Neural progenitor cell (in vitro differentiated cells): ENCODE measurements at regions not wholly inside any gene's neighbourhood (a gene's known extent, or its start where the extent isn't known, plus 50 kb on each side); places are given as distances from the start of the nearest gene placed in this dataset.

Experiments used
- DNase-seq: peaks from one replicate; pipeline ENCODE4 v3.0.0-alpha.2; 2016; ENCODE audit warnings: low spot score
- H2AFZ ChIP-seq: fragments of 200-600 bp; sonication (generic); replicated peaks from 2 replicates; pipeline ENCODE4 v1.6.1; 2016; ENCODE audit warnings: antibody characterized with exemption
- H3F3A ChIP-seq: fragments of 200-600 bp; sonication (generic); 2 replicates; pipeline ENCODE4 v1.6.1; 2016; ENCODE audit warnings: antibody characterized with exemption, low read depth
- H3K27ac ChIP-seq: fragments of 200-600 bp; sonication (generic); 2 replicates; pipeline ENCODE4 v1.5.1; 2016; ENCODE audit warnings: mild to moderate bottlenecking
- H3K27me3 ChIP-seq: fragments of 200-600 bp; sonication (generic); 2 replicates; pipeline ENCODE4 v1.6.1; 2016; ENCODE audit warnings: mild to moderate bottlenecking, moderate library complexity
- H3K36me3 ChIP-seq: fragments of 200-600 bp; sonication (generic); 2 replicates; pipeline ENCODE4 v1.5.1; 2016
- H3K4me1 ChIP-seq: fragments of 200-600 bp; sonication (generic); 2 replicates; pipeline ENCODE4 v1.6.1; 2016; ENCODE audit warnings: mixed run types
- H3K4me2 ChIP-seq: fragments of 200-600 bp; sonication (generic); 2 replicates; pipeline ENCODE4 v1.6.1; 2016
- H3K4me3 ChIP-seq: fragments of 200-600 bp; sonication (generic); 2 replicates; pipeline ENCODE4 v1.5.1; 2016
- H3K79me2 ChIP-seq: fragments of 200-600 bp; sonication (generic); 2 replicates; pipeline ENCODE4 v1.6.1; 2016; ENCODE audit warnings: low read depth
- H3K9ac ChIP-seq: fragments of 200-600 bp; sonication (generic); 2 replicates; pipeline ENCODE4 v1.6.1; 2016
- H3K9me3 ChIP-seq: fragments of 200-600 bp; sonication (generic); 2 replicates; pipeline ENCODE4 v1.5.1; 2016; ENCODE audit warnings: low read depth
- H4K20me1 ChIP-seq: fragments of 200-600 bp; sonication (generic); 2 replicates; pipeline ENCODE4 v1.6.1; 2016; ENCODE audit warnings: low read depth
- H3K27ac Mint-ChIP-seq: 3 replicates; pipeline ENCODE4 v1.8.0; 2021; ENCODE audit warnings: mixed read lengths
- H3K27me3 Mint-ChIP-seq: 2 replicates; pipeline ENCODE4 v1.8.0; 2022; ENCODE audit warnings: low read depth, mild to moderate bottlenecking, inconsistent platforms, moderate library complexity, mixed read lengths; ENCODE audit not compliant: insufficient read depth
- H3K36me3 Mint-ChIP-seq: 3 replicates; pipeline ENCODE4 v1.8.0; 2021; ENCODE audit warnings: mixed read lengths
- H3K4me1 Mint-ChIP-seq: 3 replicates; pipeline ENCODE4 v1.8.0; 2021; ENCODE audit warnings: mixed read lengths
- H3K4me3 Mint-ChIP-seq: 3 replicates; pipeline ENCODE4 v1.8.0; 2021; ENCODE audit warnings: mild to moderate bottlenecking, moderate library complexity, mixed read lengths
- H3K9me3 Mint-ChIP-seq: 3 replicates; pipeline ENCODE4 v1.8.0; 2020; ENCODE audit warnings: mixed read lengths
- EZH2 ChIP-seq: fragments of 200-600 bp; sonication (generic); IDR thresholded peaks from 2 replicates; pipeline ENCODE4 v1.6.1; 2017; ENCODE audit warnings: antibody characterized with exemption, mild to moderate bottlenecking, moderate library complexity
- EZH2phosphoT487 ChIP-seq: fragments of 200-600 bp; sonication (generic); IDR thresholded peaks from 2 replicates; pipeline ENCODE4 v1.6.1; 2017; ENCODE audit warnings: antibody characterized with exemption
- TF ChIP-seq, protein P1 (sequence below): fragments of 200-600 bp; sonication (generic); IDR thresholded peaks from 2 replicates; pipeline ENCODE4 v1.5.1; 2017; ENCODE audit warnings: antibody characterized with exemption, mild to moderate bottlenecking

DNA sequence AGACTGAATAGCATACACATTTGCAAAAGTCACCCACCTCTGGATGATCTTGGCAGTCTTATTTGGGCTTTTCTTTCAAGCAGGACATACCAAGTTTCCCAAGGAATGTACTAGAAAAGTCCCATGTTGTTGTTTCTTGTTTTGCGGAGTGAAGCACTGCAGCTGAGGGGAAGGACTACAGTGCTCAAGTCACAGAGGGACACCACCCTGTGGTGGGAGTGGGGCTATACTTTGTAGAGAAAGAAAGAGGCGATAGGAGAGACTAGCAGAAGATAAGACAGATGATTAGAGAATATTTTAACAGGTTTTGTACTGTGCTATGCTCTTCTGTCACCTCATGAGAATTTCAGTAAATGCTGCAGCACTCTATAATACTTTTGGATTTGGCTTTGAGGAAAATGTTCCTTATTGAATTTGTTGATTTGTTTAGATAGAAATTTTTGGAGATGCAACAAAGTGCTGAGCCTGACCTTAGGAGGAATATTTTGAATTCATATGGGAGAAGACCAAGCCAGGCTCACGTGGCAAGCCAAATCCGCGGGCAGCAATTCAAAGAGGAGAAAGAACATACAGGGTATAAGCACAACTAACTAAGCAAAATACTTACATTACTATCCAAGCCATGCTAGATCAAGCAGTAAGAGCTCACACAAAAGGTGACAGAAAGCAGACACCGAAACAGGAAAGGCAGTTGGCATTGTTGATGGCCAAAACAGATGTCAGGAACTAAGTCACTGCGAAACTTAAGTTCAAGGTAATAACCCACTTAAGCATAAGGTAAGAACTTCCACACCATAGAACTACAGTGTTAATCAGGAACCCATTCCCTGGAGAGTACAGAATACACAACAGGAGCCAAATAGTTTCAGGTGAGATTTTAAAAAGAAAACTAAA, 280.3 kb upstream of the INTU start:
- no peaks in the 10 kb centered on the region for H4K20me1 ChIP-seq
- H3K4me2 ChIP-seq = no peak overlapping the region
- H3K79me2 ChIP-seq = no peaks in the 10 kb centered on the region
- Mint-ChIP-seq H3K9me3 (no peaks in the 10 kb centered on the region), H3K4me1 (no peaks in the 10 kb centered on the region), H3K27ac (no peak overlapping the region), H3K4me3 (no peak overlapping the region), H3K36me3 (no peaks in the 10 kb centered on the region), H3K27me3 (no peaks in the 10 kb centered on the region)
- H3K27ac ChIP-seq = no peak overlapping the region
- no peaks in the 10 kb centered on the region for H3F3A ChIP-seq
- no peaks in the 10 kb centered on the region for H3K9me3 ChIP-seq
- peak overlapping the region; percentile 52 for H2AFZ ChIP-seq
- H3K36me3 ChIP-seq = no peaks in the 10 kb centered on the region
- TF ChIP-seq, protein P1, sequence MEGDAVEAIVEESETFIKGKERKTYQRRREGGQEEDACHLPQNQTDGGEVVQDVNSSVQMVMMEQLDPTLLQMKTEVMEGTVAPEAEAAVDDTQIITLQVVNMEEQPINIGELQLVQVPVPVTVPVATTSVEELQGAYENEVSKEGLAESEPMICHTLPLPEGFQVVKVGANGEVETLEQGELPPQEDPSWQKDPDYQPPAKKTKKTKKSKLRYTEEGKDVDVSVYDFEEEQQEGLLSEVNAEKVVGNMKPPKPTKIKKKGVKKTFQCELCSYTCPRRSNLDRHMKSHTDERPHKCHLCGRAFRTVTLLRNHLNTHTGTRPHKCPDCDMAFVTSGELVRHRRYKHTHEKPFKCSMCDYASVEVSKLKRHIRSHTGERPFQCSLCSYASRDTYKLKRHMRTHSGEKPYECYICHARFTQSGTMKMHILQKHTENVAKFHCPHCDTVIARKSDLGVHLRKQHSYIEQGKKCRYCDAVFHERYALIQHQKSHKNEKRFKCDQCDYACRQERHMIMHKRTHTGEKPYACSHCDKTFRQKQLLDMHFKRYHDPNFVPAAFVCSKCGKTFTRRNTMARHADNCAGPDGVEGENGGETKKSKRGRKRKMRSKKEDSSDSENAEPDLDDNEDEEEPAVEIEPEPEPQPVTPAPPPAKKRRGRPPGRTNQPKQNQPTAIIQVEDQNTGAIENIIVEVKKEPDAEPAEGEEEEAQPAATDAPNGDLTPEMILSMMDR = peak; percentile 41
- TF ChIP-seq EZH2phosphoT487 = no peak
- no peaks in the 10 kb centered on the region for H3K4me1 ChIP-seq
- H3K27me3 ChIP-seq = no peaks in the 10 kb centered on the region
- peak; percentile 42 for DNase-seq
- no peak overlapping the region for H3K9ac ChIP-seq
- no peak overlapping the region for H3K4me3 ChIP-seq

DNA sequence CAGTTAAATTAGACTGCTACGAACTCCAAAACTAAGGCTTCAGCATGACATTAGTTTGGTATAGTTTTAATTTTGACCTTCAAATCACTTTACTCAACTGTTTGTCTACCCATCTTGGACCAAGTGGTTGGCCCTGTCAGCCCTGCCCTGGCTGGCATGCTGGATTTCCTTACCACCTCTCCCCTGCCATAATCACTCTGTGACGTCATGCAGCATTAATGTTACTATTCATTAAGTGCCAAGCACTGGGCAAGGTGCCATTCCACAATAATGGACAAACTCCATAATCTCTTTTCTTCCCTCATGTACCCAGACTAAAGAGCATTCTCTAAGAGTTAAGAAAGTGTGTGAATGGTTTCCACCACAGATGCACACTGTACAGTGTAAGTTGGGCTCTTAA, 277.0 kb upstream of the INTU start:
- no peak overlapping the region for H3K4me3 Mint-ChIP-seq
- H2AFZ ChIP-seq = no peak overlapping the region
- no peak overlapping the region for H3K4me3 ChIP-seq
- no peaks in the 10 kb centered on the region for H3K9me3 Mint-ChIP-seq
- H3K27ac ChIP-seq = no peak overlapping the region
- H3K9ac ChIP-seq = no peak overlapping the region
- H3F3A ChIP-seq = no peaks in the 10 kb centered on the region
- DNase-seq = no peak
- no peaks in the 10 kb centered on the region for H3K36me3 Mint-ChIP-seq
- no peak overlapping the region for H3K4me2 ChIP-seq
- H3K27me3 Mint-ChIP-seq = no peaks in the 10 kb centered on the region
- no peaks in the 10 kb centered on the region for H4K20me1 ChIP-seq
- no peaks in the 10 kb centered on the region for H3K4me1 ChIP-seq
- H3K36me3 ChIP-seq = no peaks in the 10 kb centered on the region
- H3K27me3 ChIP-seq = no peaks in the 10 kb centered on the region
- TF ChIP-seq, protein P1 = no peak
- no peak for TF ChIP-seq EZH2phosphoT487
- no peak for TF ChIP-seq EZH2
- no peaks in the 10 kb centered on the region for H3K79me2 ChIP-seq
- no peaks in the 10 kb centered on the region for H3K9me3 ChIP-seq
- no peak overlapping the region for H3K27ac Mint-ChIP-seq
- H3K4me1 Mint-ChIP-seq = no peaks in the 10 kb centered on the region

DNA sequence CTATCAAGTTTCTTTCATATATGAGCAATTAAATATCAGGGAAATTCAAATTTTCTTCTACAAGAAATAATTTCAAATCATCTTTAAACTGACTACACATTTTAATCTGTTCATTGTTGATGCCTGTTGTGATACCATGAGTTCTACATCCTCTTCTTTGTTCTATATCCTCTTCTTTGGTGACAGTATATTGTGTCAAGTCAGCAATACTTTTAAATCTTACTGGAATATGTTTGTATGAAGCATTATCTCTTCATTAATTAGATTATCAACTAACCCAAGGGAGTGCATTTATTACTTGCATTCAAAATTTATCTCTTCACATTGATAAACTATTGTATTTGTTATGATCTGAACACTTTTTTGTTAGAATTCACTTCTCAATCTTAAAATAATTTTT, 275.0 kb upstream of the INTU start:
- Mint-ChIP-seq H3K4me3 (no peak overlapping the region), H3K4me1 (no peaks in the 10 kb centered on the region), H3K27ac (no peak overlapping the region), H3K27me3 (no peaks in the 10 kb centered on the region), H3K9me3 (no peaks in the 10 kb centered on the region), H3K36me3 (no peaks in the 10 kb centered on the region)
- no peak for DNase-seq
- Histone ChIP-seq H3K4me2 (no peak overlapping the region), H3K79me2 (no peaks in the 10 kb centered on the region), H3K36me3 (no peaks in the 10 kb centered on the region), H3K4me3 (no peak overlapping the region), H3K27me3 (no peaks in the 10 kb centered on the region), H3K9ac (no peak overlapping the region), H3K9me3 (no peaks in the 10 kb centered on the region), H3K4me1 (no peaks in the 10 kb centered on the region), H3F3A (no peaks in the 10 kb centered on the region), H2AFZ (no peak overlapping the region), H3K27ac (no peak overlapping the region), H4K20me1 (no peaks in the 10 kb centered on the region)
- TF ChIP-seq, protein P1 = no peak
- TF ChIP-seq EZH2 = no peak
- no peak for TF ChIP-seq EZH2phosphoT487
